ENCODE measurements at regions not wholly inside any gene's neighbourhood (a gene's known extent, or its start where the extent isn't known, plus 50 kb on each side); places are given as distances from the start of the nearest gene placed in this dataset.

DNA sequence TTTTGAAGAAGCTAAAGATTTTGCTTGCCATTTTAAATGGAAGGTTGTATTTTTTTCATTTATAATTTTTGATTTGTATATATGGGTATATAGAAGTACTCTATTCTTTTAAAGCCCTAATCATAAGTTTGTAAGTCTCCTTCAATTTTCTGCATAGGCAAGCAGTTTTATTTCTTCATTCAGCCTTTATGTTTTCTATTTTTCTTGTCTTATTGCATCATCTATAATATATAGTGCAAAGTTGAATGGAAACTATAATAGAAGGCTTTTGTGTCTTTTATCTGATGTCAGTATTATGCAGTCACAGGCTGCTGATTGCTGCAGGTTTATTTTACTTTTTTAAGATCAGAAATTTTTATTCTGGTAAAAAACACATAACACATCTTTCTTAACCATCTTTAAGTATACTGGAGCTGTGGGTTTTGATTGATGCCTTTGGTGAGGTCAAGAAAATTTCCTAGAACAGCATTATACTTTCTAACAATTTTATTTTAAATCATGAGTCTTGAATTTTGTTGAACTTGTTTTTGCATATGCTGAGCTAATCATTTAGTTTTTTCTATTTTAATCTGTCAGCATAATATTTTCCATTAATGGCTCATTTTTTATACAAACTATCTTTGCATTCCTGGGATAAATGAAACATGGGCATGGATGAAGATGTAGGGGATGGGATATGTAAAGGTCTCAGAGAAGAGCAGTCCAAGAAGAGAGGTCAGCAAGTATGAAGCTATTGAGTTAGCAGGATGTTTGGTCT, 366.7 kb upstream of the MAP3K7 start:
- TF ChIP-seq, protein P1, sequence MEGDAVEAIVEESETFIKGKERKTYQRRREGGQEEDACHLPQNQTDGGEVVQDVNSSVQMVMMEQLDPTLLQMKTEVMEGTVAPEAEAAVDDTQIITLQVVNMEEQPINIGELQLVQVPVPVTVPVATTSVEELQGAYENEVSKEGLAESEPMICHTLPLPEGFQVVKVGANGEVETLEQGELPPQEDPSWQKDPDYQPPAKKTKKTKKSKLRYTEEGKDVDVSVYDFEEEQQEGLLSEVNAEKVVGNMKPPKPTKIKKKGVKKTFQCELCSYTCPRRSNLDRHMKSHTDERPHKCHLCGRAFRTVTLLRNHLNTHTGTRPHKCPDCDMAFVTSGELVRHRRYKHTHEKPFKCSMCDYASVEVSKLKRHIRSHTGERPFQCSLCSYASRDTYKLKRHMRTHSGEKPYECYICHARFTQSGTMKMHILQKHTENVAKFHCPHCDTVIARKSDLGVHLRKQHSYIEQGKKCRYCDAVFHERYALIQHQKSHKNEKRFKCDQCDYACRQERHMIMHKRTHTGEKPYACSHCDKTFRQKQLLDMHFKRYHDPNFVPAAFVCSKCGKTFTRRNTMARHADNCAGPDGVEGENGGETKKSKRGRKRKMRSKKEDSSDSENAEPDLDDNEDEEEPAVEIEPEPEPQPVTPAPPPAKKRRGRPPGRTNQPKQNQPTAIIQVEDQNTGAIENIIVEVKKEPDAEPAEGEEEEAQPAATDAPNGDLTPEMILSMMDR (conservative IDR thresholded peaks at IDR 0.05; ENCODE audit: low read depth, low read length) = no peak
- no peak for TF ChIP-seq EZH2 (IDR thresholded peaks at IDR 0.05; ENCODE audit: low read length, unreplicated experiment)

All from PC-3 (cell line).